PC-9 (cell line): ENCODE measurements at regions not wholly inside any gene's neighbourhood (a gene's known extent, or its start where the extent isn't known, plus 50 kb on each side); places are given as distances from the start of the nearest gene placed in this dataset.

Source experiments
- EZH2 ChIP-seq: fragments of 200-600 bp; sonication (generic); IDR thresholded peaks from 2 replicates; pipeline ENCODE4 v1.8.0; 2017; ENCODE audit warnings: antibody characterized with exemption, low read depth
- TF ChIP-seq, protein P1 (sequence below): fragments of 200-600 bp; sonication (generic); conservative IDR thresholded peaks from 2 replicates; pipeline ENCODE4 v1.6.1; 2017; ENCODE audit warnings: mixed run types, antibody characterized with exemption, mild to moderate bottlenecking, moderate library complexity

GRCh38 chr5:68457285-68457684 lies 241.7 kb downstream of the PIK3R1 start:
- no peak for TF ChIP-seq EZH2
- TF ChIP-seq, protein P1, sequence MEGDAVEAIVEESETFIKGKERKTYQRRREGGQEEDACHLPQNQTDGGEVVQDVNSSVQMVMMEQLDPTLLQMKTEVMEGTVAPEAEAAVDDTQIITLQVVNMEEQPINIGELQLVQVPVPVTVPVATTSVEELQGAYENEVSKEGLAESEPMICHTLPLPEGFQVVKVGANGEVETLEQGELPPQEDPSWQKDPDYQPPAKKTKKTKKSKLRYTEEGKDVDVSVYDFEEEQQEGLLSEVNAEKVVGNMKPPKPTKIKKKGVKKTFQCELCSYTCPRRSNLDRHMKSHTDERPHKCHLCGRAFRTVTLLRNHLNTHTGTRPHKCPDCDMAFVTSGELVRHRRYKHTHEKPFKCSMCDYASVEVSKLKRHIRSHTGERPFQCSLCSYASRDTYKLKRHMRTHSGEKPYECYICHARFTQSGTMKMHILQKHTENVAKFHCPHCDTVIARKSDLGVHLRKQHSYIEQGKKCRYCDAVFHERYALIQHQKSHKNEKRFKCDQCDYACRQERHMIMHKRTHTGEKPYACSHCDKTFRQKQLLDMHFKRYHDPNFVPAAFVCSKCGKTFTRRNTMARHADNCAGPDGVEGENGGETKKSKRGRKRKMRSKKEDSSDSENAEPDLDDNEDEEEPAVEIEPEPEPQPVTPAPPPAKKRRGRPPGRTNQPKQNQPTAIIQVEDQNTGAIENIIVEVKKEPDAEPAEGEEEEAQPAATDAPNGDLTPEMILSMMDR: no peak
